HG03196 (cell line): ENCODE measurements at regions not wholly inside any gene's neighbourhood (a gene's known extent, or its start where the extent isn't known, plus 50 kb on each side); places are given as distances from the start of the nearest gene placed in this dataset.

Experiments used
- ATAC-seq: cut with Tn5 transposase; IDR thresholded peaks from one replicate; pipeline ENCODE4 v1.9.1; 2021; ENCODE audit not compliant: unreplicated experiment

DNA sequence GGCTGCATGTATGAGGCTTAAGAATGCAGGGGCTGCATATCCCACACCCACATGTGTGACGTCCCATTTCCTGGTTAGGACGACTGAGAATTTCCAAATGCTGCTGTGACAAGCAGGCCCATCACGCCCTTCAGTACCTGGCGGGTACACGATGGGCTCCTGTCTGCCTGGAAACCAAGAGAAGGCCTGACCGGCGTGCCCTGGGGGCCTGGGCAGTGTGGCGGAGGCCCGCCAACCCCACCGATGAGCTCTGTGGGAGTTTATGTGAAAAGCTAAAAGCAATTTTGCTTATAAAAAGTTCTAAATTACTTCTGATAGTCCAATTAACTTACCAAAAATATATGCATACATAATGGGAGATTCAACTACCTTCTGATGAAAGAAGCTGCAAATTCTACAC, 837.3 kb downstream of the GALR1 start:
- ATAC-seq: no peak

DNA sequence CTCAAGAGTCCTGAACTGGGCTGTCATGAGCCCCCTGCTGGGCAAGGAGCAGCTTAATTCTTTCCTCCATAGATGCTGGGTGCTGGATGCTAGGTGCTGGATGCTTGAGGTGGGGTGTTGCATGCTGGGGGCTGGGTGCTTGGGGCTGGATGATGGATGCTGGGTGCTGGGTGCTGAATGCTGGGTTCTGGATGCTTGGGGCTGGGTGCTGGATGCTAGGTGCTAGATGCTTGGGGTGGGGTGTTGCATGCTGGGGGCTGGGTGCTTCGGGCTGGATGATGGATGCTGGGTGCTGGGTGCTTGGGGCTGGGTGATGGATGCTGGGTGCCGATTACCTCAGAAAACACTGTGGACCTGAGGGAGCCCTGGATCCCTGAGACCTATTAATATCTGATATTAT, 837.7 kb downstream of the GALR1 start:
- ATAC-seq: no peak

DNA sequence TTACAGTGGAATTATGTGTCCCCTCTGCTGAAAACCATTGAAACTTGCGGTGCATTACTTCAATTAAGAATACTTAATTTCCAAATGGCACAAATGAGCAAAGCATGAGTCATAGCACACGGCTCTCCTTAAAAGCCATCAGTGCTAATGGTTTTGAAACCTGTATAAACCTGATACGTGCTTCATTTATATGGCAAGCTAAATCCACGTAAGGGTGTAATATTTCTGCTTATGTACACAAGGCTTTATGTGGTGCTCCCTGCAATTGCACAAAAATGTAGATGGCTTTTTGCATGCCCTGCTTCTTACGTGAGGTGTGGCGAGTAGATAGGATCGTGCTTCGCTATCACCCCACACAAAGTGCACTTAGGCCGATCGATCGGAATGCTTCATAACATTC, 840.9 kb downstream of the GALR1 start:
- no peak for ATAC-seq

DNA sequence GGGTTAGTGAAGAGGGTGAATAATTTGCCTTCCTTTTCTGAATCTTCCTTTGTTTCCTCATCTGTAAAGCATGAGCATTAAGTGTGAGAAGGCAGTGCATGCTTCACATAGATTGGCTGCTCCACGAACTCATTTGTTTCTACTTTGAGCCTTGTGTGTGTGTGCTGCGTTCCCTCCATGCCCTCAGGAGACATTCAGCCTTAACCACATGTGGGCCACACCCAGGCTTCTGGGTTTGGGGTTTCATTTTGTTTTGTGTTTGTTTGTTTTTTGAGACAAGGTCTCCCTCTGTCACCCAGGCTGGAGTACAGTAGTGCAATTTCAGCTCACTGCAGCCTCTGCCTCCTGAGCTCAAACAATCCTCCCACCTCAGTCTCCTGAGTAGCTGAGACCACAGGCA, 843.3 kb downstream of the GALR1 start:
- ATAC-seq: no peak

DNA sequence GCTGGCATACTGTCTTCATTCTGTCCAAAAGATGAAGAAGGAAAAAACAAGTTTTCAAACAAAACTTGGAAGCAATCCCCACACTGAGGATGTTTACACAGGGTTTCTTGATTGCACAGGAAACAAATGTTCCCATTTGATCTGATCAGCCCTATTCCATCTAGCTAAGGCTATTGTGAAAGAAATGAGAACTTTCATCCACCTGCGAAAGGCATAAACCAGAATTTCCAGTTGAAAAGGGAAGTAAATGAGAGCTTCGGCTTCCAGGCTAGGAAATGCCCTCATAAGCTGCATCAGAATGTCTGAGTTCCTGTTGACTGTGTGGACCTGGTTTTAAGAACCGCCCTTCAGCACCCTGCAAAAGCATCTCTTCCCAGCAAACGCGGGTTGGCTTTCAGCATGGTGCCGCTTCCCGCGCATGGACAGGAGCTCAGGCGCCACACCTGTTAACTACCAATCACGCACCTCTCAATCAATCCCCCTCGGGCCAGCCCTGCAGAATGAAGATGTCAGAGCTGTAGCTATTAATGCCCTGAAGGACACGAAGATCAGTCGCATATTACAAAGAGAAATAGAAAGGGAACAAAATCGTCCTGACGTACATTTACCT, 850.4 kb downstream of the GALR1 start:
- no peak for ATAC-seq

DNA sequence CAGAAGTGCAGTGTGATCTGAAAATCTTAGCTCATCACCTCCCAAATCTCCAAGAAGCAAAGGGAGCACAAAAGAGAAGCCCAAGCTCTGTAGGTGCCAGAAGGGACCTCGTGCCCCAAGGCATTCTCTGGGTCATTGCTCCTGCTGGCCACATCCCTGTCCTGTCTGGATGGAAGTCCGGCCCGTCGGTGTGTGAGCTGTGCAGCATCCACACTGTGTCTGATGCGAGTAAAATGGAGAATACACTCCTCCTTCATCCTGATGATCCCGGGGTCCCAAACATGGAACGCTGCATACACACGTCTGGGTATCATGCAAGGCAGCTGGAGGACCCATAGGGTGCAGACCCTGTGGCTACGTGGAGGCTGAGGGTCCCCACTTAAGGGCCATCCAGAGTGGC, 851.4 kb downstream of the GALR1 start:
- no peak for ATAC-seq

DNA sequence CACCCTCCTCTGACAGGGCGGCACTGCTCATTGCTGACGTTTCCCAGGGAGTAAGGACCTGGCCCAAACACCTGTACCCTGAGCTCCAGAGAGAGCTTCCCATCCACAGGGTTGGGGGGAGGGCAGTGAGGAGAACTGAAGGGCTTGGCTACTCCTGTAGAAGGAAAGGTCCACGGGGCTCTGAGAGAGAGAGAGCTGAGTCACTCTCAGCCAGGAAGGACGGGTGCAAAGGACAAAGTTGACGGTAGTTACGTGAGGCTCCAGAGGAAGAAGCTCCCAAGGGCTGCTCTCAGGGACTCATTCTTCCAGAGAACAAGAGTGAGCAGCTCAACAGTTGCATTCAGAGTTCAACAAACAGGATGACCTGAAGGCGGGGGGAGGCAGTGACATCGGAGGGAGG, 852.5 kb downstream of the GALR1 start:
- no peak for ATAC-seq

DNA sequence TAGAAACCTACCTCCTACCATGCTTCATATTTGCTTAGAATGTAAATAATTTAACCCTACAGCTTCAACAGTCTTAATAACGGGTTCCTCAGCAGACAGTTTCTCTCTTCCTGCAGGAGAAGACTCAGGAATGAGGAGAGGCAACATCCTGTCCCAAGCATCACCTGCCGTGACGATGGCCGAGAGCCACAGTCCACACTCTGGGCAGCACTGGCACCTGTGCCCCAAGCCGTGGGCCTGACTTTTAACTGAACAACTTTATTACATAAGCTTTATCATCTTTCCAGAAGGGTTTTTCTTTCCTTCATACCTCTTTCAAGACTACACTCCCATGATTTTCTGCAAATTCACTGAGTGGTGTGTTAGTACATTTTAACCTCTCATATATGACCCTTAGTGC, 856.0 kb downstream of the GALR1 start:
- no peak for ATAC-seq

DNA sequence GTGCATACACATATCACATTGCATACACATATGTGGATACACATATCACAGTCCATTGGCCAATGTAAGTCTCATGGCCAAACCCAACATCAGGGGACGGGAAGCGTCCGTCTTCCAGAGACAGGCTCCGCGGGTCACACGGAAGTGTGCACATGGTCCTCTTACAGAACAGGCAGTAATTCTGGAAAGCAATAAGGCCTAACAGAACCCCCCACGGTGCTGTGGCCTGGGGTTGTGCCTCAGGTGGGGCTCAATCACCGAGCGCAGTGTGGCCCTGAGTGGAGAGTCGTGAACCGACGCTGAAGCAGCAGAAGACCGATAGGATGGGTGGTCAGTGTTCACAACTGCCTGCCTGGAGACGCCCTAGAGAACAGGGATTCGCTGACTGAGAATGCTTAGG, 857.3 kb downstream of the GALR1 start:
- no peak for ATAC-seq

DNA sequence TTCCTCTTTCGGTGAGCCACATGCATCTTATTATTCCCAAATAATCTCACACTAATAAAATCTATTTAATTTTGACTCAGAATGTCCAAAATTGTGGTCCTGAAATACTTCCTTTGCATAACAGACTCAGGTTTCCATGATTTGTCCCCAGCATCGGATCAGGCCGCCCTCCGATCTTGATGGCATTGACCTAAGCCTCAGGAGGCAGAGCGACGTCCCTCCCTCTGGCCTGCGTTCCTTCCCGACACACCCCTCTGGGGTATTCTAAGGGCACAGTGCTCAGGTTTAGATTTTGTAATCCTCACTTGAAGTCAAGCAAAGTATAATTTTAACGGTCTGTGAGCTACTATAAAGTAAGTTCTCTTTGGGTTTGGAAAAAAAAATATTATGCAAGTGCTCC, 857.7 kb downstream of the GALR1 start:
- ATAC-seq: no peak

DNA sequence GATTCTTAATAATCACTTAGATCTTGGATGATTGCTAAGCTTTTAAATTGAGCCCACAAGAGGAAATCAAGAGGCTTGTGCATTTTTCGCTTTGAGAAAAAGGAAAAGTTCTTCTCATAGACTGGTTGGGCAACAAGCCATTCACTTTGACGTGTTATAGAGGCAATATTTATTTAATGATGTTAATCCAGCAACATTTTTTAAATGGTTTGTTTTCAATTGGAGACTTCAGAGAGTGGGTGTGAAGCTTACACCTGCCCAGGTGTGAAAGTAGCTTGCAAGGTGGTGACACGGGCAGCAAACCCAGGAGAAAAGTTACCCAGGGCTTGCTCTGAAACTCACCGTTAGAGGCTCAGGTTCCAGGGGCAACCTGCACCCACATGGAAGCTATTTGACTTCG, 858.9 kb downstream of the GALR1 start:
- ATAC-seq: no peak

DNA sequence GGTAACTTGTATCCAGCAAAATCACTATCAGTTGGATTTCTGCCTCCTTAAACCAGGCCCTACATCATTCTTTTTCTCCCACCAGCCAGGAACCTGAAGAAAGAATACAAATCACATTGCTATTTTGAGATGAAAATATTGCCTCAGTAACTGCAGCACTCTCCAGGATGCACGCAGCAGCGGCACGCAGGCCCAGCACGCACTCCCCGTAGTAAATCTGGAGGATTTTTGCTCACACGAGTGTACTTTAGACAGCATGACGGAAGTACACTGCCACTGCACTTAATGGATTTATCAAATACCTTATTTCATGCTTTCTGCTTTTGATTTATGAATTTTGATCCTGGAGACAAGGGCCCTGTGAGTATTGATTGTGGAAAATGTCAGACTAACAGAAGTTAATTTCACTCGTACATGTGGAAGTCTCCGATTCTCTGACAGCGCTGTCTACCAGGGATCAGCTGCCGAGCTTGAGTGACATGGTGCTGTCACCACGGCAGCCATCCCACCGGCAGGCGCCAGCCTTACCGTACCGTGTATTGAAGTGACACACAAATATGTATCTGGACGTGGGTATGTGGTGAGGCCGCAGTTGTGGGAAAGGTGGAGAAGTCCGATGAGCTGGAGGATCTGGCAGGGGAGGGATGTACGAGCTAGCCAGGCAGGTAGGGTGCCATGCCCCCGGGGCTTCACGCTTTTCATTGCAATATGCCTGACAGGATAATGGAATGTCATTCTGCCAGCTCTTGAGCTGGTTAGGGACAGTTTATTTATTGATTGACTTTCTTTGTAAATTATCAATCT, 863.7 kb downstream of the GALR1 start:
- ATAC-seq: no peak

DNA sequence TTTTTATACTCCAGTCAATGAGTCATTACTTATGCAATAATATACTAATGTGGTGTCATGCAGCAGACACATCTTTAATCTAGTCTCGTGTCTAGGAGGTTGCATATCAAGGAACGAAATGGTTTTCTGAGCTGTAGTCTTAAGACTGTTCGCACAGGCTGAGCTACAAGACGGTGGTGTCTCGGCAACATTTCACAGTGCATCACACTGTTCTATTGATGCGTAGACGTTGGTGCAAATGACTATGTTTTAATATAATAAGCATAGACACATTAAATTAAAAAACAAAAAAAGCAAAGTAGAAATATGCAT, 864.2 kb downstream of the GALR1 start:
- ATAC-seq: no peak

DNA sequence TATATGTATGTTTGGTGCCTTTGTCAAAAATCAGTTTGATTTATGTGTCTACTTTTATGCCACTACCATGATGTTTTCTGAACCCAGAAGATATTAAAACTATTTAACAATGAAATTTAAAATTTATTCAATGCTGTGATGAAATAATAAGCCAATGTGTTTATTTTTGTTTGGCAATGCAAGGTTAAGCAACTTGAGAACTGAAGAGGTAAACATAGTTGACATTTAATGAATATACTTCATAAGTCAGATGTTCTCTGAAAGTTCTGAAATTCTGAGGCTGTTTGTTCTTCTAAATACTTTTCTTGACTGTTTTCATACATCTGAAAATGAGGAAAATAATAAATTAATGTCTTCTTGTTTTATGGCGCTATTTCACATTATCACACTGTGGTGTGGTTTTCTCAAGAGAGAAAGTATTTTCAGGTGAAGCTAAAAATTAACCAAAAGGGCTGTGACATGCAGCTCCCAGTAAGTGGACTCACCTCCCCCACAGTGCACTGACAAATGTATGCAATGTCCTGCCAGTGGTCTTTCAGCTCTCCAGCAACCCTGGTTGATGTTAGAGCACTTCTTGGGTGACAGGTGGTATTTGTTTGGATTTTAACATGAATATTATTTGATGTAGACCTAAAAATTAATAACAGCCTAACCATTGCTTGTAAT, 863.6 kb upstream of the SALL3 start:
- ATAC-seq: no peak

DNA sequence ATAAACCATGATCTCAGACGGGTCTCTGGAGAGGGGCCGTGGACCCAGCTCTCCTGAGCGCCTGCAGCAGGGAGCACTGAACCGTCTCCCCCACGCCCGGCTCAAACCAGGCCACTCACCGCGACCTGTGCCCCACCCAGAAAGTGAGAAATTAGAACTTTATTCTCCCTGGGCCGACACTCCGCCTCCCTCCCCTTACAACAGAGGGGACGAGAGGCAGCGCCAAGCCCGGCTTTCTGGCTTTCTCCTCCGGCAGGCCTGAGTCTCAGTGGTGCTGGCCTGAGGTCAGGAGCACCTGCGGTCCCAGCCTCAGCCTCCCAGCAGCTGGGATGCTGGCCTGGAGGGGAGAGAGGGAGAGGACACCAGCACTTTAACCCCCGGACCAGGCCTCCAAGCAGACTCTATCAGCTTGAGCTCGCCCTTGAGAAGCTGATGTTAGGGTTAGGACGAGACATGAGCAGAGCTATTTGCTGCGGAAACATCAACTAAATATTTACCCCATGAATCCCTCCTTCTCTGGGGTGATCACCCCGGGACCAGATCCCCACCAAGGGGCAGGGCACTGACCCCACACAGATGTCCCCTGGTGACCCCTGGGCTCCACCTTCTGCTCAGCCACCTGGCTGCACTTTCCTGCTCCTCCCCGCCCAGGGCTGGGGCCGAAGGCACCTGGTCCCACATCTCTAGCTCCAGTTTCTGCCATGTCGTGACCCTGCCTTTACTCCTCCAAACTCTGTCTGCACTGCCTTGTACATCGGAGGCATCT, 856.3 kb upstream of the SALL3 start:
- ATAC-seq: no peak

DNA sequence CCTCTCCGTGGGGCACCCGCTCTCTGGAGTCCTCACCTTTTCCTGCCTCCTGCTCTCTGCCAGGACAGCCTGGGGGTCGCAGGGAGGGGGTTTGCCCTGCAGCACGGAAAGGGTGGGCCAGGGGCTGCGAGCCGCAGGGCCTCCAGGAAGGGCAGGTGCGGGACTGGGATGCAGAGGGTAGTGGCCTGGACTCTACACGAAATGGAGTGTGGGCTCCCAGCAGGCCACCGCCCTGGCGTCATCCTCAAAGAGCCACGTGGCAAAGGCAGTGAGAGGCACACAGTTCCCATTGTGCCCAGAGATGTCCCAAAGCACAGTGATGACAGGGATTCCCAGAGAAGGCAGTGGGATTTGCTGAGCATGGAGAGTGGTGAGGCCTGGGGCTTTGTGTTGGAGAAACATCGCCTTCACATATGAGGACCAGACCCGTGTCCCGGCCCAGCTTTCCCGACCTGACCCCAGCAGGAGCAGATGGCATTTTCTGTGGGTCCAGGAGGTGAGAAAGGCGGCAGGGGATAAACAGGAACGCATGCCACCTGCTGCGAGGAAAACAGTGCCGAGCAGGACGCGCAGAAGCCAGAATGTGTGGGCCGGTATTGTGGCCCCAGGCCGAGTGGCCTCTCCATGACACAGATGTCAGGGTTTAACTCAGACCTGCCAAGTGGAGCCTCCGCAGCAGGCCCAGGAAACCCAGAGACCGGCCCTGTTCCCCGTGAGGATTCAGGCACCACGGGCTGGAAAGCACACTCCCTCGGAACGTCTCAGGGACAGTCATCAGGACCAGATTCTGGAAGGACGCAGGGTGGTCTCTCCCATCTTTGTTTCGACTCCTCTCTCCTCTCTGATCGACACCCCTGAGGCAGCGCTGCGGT, 855.5 kb upstream of the SALL3 start:
- no peak for ATAC-seq

DNA sequence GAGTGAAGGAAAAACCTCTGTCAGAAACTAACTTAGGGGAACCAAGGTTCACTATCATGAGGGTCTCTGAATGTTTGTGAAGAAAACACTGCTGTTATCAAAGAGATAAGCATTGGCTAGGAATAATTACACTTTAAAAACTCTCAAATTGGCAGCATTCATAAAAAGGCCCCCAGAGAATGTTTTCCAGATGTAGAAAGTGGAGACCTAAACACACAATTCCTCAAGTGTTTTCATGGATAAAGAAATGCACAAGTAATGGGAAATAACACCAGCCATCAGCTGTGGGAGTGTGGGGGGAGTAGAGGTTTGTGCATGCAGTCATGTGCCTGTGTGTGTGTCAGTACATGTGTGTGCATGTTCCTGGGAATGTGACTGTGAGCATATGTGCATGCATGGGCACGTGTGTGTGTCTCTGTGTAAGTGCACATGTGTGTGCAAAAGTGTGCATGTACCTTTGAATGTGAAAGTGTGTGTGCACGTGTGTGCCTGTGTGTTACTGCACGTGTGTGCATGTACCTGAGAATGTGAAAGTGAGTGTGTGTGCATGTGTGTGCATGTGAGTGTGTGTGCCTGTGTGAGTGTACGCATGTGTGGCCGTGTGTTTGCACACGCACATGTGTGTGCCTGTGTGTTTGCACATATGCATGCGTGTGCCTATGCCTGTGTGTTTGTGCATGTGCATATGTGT, 854.3 kb upstream of the SALL3 start:
- ATAC-seq: no peak

DNA sequence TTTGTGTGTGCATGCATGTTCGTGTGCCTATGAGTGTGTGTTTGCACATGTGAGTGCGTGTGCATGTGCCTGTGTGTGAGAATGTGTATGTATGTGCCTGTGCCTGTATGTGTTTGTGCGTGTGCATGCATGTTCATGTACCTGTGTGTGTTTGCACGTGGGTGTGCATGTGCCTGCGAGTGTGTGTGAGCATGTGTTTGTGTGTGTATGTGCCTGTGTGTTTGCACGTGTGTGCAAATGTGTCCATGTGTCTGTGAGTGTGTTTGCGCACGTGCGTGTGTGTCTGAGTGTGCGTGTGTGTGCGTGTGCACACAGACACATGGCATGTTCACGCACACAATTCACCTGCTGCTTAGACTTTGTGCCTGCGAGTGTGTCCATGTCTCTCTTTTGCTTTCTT, 853.5 kb upstream of the SALL3 start:
- no peak for ATAC-seq

DNA sequence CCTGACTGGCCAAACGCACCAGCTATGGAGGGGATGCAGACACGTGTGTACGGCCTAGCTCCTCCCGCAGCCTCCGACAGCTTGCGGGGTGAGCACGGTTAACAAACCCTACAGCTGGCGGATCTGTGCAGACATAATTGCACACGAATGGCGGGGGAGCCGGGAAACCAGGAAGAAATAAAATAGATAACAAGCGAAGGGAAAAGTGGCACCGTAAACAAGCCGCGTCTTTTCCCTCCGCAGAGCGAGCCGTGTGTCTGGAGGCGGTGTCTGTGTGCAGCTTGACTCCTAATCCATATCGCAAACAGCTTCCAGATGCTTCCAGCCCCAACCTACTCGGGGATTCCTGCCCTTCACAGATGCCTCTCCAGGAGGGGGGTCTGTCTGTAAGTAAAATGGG, 853.1 kb upstream of the SALL3 start:
- ATAC-seq: no peak

DNA sequence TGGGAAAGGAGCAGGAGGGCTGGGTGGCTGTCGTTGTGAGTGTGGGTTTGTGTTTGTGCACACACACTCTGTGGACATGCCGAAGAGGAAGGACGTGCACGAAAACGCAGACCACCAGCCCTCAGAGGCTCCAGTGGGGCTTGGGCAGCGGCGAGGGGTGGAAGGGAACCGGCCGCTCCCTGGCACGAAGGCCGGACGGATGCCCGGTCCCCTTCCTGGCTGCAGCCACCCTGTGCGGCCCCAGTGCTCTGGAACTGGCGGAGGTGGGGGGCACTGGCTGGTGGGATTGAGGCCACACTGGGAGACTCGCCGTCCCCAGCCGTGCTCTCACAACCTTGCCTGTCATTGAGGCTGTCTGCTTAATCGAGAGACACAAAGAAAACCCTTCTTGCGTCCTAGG, 852.6 kb upstream of the SALL3 start:
- no peak for ATAC-seq
